ENCODE measurements at regions not wholly inside any gene's neighbourhood (a gene's known extent, or its start where the extent isn't known, plus 50 kb on each side); places are given as distances from the start of the nearest gene placed in this dataset.
"Not testable (repeated sequence)": the region's sequence is repeated elsewhere in the genome, so short reads cannot be mapped to it uniquely, and the experiment has no call there.

- DNase-seq = no peak
Measured at GRCh38 chr1:242613266-242613815, 88.8 kb upstream of the PLD5 start.

GRCh38 chr1:242610209-242610608, 85.7 kb upstream of the PLD5 start:
- DNase-seq = no peak

- no peak for DNase-seq
Measured at GRCh38 chr1:242605521-242605920, 81.0 kb upstream of the PLD5 start.

GRCh38 chr1:242602001-242602400, 77.5 kb upstream of the PLD5 start:
- no peak for DNase-seq

GRCh38 chr1:242593756-242594155, 69.3 kb upstream of the PLD5 start:
- not testable (repeated sequence) for DNase-seq

- no peak for DNase-seq
Measured at GRCh38 chr1:242586360-242586680, 61.8 kb upstream of the PLD5 start.

- no peak for DNase-seq
Measured at GRCh38 chr1:242585616-242586359, 61.3 kb upstream of the PLD5 start.

- no peak for DNase-seq
Measured at GRCh38 chr1:242582669-242583068, 58.2 kb upstream of the PLD5 start.

GRCh38 chr1:242579528-242580235, 55.2 kb upstream of the PLD5 start:
- no peak for DNase-seq
